Hepatocyte (in vitro differentiated cells): ENCODE measurements at regions not wholly inside any gene's neighbourhood (a gene's known extent, or its start where the extent isn't known, plus 50 kb on each side); places are given as distances from the start of the nearest gene placed in this dataset.

Source experiments
- CTCF ChIP-seq: fragments of 200-600 bp; sonication (generic); IDR thresholded peaks from 2 replicates; pipeline ENCODE4 v1.5.1; 2016; ENCODE audit warnings: antibody characterized with exemption, mild to moderate bottlenecking; ENCODE audit not compliant: poor library complexity
- EZH2 ChIP-seq: fragments of 200-600 bp; sonication (generic); IDR thresholded peaks from 2 replicates; pipeline ENCODE4 v1.6.1; 2016; ENCODE audit warnings: antibody characterized with exemption, mild to moderate bottlenecking, borderline replicate concordance
- EZH2phosphoT487 ChIP-seq: fragments of 200-600 bp; sonication (generic); IDR thresholded peaks from one replicate; pipeline ENCODE4 v1.6.1; 2018; ENCODE audit warnings: antibody characterized with exemption, mild to moderate bottlenecking, low read depth, moderate library complexity; ENCODE audit not compliant: unreplicated experiment, severe bottlenecking

DNA sequence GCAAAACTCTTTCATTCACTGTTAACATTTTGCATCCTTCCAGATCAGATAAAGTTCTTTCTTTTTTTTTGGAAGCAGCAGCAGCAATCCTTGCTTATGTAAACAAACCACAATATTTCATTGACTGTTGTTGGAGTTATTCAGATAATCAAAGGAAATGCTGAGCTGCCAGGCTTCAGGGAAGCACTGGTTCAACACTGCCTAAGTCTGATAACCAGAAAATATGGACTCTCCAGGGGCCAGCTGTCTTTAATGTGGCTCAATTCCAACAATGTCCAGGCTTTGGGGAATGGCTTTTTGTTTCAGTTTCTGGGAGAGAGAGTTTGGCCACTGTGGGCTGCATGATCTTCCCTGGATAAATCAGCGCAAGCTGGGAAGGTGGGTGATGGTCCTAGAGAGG, 354.3 kb downstream of the AKAIN1 start:
- TF ChIP-seq EZH2phosphoT487 (no peak), CTCF (no peak), EZH2 (no peak)
